A549 (cell line): ENCODE measurements at regions not wholly inside any gene's neighbourhood (a gene's known extent, or its start where the extent isn't known, plus 50 kb on each side); places are given as distances from the start of the nearest gene placed in this dataset.

ENCODE experiments used
- CTCF ChIP-seq: fragments of >200 bp; sonication (Bioruptor Twin); formaldehyde crosslinking; IDR thresholded peaks from 3 replicates; pipeline ENCODE4 v1.5.1; 2016
- EP300 ChIP-seq, 2 experiments: fragments of >200 bp; sonication (Bioruptor Twin); formaldehyde crosslinking; IDR thresholded peaks; 2 replicates in 1 of 2; 3 replicates in 1 of 2; pipeline ENCODE4 v1.6.1; 2016 to 2017
- MAFK ChIP-seq: fragments of 450-650 bp; IDR thresholded peaks from 2 replicates; pipeline ENCODE4 v1.6.1; 2014; ENCODE audit not compliant: partially characterized antibody
- POLR2A ChIP-seq: IDR thresholded peaks from 2 replicates; pipeline ENCODE4 v1.6.1; 2012; ENCODE audit warnings: mild to moderate bottlenecking, low read length
- ZFP36 ChIP-seq: fragments of 450-650 bp; IDR thresholded peaks from 2 replicates; pipeline ENCODE4 v1.6.1; 2014; ENCODE audit warnings: borderline replicate concordance; ENCODE audit not compliant: partially characterized antibody
- TF ChIP-seq, protein P1 (sequence below): fragments of >200 bp; sonication (Bioruptor Twin); formaldehyde crosslinking; IDR thresholded peaks from 3 replicates; pipeline ENCODE4 v1.6.1; 2016

GRCh38 chr18:39773646-39774045 lies 2181.4 kb upstream of the PIK3C3 start:
- TF ChIP-seq CTCF (no peak), ZFP36 (no peak), POLR2A (no peak), MAFK (no peak), EP300 (IDR thresholded peaks at IDR 0.05) (no peak)
- TF ChIP-seq, protein P1, sequence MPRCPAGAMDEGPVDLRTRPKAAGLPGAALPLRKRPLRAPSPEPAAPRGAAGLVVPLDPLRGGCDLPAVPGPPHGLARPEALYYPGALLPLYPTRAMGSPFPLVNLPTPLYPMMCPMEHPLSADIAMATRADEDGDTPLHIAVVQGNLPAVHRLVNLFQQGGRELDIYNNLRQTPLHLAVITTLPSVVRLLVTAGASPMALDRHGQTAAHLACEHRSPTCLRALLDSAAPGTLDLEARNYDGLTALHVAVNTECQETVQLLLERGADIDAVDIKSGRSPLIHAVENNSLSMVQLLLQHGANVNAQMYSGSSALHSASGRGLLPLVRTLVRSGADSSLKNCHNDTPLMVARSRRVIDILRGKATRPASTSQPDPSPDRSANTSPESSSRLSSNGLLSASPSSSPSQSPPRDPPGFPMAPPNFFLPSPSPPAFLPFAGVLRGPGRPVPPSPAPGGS = no peak
